ENCODE measurements at regions not wholly inside any gene's neighbourhood (a gene's known extent, or its start where the extent isn't known, plus 50 kb on each side); places are given as distances from the start of the nearest gene placed in this dataset.

DNA sequence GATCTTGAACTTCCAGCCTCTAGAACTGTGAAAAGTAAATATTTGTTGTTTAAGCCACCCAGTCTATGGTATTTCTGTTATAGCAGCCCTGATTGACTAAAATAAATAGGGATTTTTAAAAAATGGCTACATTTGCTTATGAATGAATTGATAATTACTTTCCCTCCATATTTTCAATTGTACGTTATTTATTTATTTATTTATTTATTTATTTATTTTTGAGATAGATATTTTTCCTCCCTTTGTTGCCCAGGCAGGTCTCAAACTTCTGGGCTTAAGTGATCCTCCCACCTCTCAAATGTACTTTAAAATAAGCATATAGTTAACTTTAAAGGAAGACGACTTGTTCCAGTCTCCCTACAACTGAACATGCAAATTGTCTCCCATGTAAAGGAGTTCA is 76.0 kb upstream of the HMGA2 start:
- TF ChIP-seq, protein P1, sequence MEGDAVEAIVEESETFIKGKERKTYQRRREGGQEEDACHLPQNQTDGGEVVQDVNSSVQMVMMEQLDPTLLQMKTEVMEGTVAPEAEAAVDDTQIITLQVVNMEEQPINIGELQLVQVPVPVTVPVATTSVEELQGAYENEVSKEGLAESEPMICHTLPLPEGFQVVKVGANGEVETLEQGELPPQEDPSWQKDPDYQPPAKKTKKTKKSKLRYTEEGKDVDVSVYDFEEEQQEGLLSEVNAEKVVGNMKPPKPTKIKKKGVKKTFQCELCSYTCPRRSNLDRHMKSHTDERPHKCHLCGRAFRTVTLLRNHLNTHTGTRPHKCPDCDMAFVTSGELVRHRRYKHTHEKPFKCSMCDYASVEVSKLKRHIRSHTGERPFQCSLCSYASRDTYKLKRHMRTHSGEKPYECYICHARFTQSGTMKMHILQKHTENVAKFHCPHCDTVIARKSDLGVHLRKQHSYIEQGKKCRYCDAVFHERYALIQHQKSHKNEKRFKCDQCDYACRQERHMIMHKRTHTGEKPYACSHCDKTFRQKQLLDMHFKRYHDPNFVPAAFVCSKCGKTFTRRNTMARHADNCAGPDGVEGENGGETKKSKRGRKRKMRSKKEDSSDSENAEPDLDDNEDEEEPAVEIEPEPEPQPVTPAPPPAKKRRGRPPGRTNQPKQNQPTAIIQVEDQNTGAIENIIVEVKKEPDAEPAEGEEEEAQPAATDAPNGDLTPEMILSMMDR (IDR thresholded peaks at IDR 0.05; ENCODE audit: insufficient read depth, low read length): no peak
- TF ChIP-seq POLR2AphosphoS5 (IDR thresholded peaks at IDR 0.05; ENCODE audit: low read depth) (no peak), SPI1 (IDR thresholded peaks at IDR 0.05; ENCODE audit: borderline replicate concordance, low read depth) (no peak)
- TF ChIP-seq, protein P2, sequence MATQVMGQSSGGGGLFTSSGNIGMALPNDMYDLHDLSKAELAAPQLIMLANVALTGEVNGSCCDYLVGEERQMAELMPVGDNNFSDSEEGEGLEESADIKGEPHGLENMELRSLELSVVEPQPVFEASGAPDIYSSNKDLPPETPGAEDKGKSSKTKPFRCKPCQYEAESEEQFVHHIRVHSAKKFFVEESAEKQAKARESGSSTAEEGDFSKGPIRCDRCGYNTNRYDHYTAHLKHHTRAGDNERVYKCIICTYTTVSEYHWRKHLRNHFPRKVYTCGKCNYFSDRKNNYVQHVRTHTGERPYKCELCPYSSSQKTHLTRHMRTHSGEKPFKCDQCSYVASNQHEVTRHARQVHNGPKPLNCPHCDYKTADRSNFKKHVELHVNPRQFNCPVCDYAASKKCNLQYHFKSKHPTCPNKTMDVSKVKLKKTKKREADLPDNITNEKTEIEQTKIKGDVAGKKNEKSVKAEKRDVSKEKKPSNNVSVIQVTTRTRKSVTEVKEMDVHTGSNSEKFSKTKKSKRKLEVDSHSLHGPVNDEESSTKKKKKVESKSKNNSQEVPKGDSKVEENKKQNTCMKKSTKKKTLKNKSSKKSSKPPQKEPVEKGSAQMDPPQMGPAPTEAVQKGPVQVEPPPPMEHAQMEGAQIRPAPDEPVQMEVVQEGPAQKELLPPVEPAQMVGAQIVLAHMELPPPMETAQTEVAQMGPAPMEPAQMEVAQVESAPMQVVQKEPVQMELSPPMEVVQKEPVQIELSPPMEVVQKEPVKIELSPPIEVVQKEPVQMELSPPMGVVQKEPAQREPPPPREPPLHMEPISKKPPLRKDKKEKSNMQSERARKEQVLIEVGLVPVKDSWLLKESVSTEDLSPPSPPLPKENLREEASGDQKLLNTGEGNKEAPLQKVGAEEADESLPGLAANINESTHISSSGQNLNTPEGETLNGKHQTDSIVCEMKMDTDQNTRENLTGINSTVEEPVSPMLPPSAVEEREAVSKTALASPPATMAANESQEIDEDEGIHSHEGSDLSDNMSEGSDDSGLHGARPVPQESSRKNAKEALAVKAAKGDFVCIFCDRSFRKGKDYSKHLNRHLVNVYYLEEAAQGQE (IDR thresholded peaks at IDR 0.05; ENCODE audit: insufficient replicate concordance, low read depth): no peak

Measured in HL-60 (cell line).